ENCODE measurements at regions not wholly inside any gene's neighbourhood (a gene's known extent, or its start where the extent isn't known, plus 50 kb on each side); places are given as distances from the start of the nearest gene placed in this dataset.

- Histone ChIP-seq H3K4me1 (ENCODE audit: insufficient read depth, low read length, poor library complexity, severe bottlenecking) (no peaks in the 10 kb centered on the region), H3K79me2 (ENCODE audit: insufficient read depth, low read length) (no peaks in the 10 kb centered on the region), H3K9ac (ENCODE audit: low read depth, low read length, poor library complexity, severe bottlenecking) (no peak overlapping the region), H3K4me3 (ENCODE audit: low read length, poor library complexity, severe bottlenecking) (no peak overlapping the region), H2AFZ (ENCODE audit: low read length) (no peak overlapping the region), H3K4me2 (ENCODE audit: low read depth, low read length, poor library complexity, severe bottlenecking) (no peak overlapping the region), H3K36me3 (ENCODE audit: insufficient read depth, low read length) (no peaks in the 10 kb centered on the region), H4K20me1 (ENCODE audit: insufficient read depth, low read length, poor library complexity, severe bottlenecking) (no peaks in the 10 kb centered on the region), H3K27me3 (ENCODE audit: insufficient read depth, low read length, poor library complexity, severe bottlenecking) (no peaks in the 10 kb centered on the region), H3F3A (ENCODE audit: low read depth) (no peaks in the 10 kb centered on the region), H3K9me3 (ENCODE audit: insufficient read depth, low read depth, low read length) (no peaks in the 10 kb centered on the region), H3K9me2 (replicated peaks; ENCODE audit: low read depth, low read length) (no peaks in the 10 kb centered on the region)
- TF ChIP-seq EZH2phosphoT487 (IDR thresholded peaks at IDR 0.05; ENCODE audit: borderline replicate concordance) (no peak), CTCF (conservative IDR thresholded peaks at IDR 0.05; ENCODE audit: low read length) (no peak)
These were observed 1089.4 kb upstream of the SLC39A10 start for GRCh38 chr2:194567661-194568017.

GRCh38 chr2:194566907-194567660 is 1089.9 kb upstream of the SLC39A10 start:
- no peak overlapping the region for H3K9ac ChIP-seq (ENCODE audit: low read depth, low read length, poor library complexity, severe bottlenecking)
- no peaks in the 10 kb centered on the region for H3F3A ChIP-seq (ENCODE audit: low read depth)
- H3K9me2 ChIP-seq (replicated peaks; ENCODE audit: low read depth, low read length), result no peaks in the 10 kb centered on the region

GRCh38 chr2:194564422-194564821 is 1092.6 kb upstream of the SLC39A10 start:
- Histone ChIP-seq H3K9ac (ENCODE audit: low read depth, low read length, poor library complexity, severe bottlenecking) (no peak overlapping the region), H3K4me3 (ENCODE audit: low read length, poor library complexity, severe bottlenecking) (no peak overlapping the region), H3K27me3 (ENCODE audit: insufficient read depth, low read length, poor library complexity, severe bottlenecking) (no peaks in the 10 kb centered on the region), H3K4me1 (ENCODE audit: insufficient read depth, low read length, poor library complexity, severe bottlenecking) (no peaks in the 10 kb centered on the region), H3K9me3 (ENCODE audit: insufficient read depth, low read depth, low read length) (no peaks in the 10 kb centered on the region), H3K4me2 (ENCODE audit: low read depth, low read length, poor library complexity, severe bottlenecking) (no peak overlapping the region), H4K20me1 (ENCODE audit: insufficient read depth, low read length, poor library complexity, severe bottlenecking) (no peaks in the 10 kb centered on the region), H3K36me3 (ENCODE audit: insufficient read depth, low read length) (no peaks in the 10 kb centered on the region), H3K9me2 (replicated peaks; ENCODE audit: low read depth, low read length) (no peaks in the 10 kb centered on the region), H3K79me2 (ENCODE audit: insufficient read depth, low read length) (no peaks in the 10 kb centered on the region), H2AFZ (ENCODE audit: low read length) (no peak overlapping the region), H3F3A (ENCODE audit: low read depth) (no peaks in the 10 kb centered on the region)
- no peak for TF ChIP-seq EZH2phosphoT487 (IDR thresholded peaks at IDR 0.05; ENCODE audit: borderline replicate concordance)
- no peak for TF ChIP-seq CTCF (conservative IDR thresholded peaks at IDR 0.05; ENCODE audit: low read length)

More at GRCh38 chr2:194566907-194567660, 1089.9 kb upstream of the SLC39A10 start:
- no peak for TF ChIP-seq CTCF (conservative IDR thresholded peaks at IDR 0.05; ENCODE audit: low read length)
- no peak for TF ChIP-seq EZH2phosphoT487 (IDR thresholded peaks at IDR 0.05; ENCODE audit: borderline replicate concordance)
- H3K4me3 ChIP-seq (ENCODE audit: low read length, poor library complexity, severe bottlenecking), result no peak overlapping the region
- H4K20me1 ChIP-seq (ENCODE audit: insufficient read depth, low read length, poor library complexity, severe bottlenecking), result no peaks in the 10 kb centered on the region
- no peaks in the 10 kb centered on the region for H3K27me3 ChIP-seq (ENCODE audit: insufficient read depth, low read length, poor library complexity, severe bottlenecking)
- no peak overlapping the region for H2AFZ ChIP-seq (ENCODE audit: low read length)
- H3K4me2 ChIP-seq (ENCODE audit: low read depth, low read length, poor library complexity, severe bottlenecking), result no peak overlapping the region
- H3K9me3 ChIP-seq (ENCODE audit: insufficient read depth, low read depth, low read length), result no peaks in the 10 kb centered on the region
- H3K36me3 ChIP-seq (ENCODE audit: insufficient read depth, low read length), result no peaks in the 10 kb centered on the region
- H3K79me2 ChIP-seq (ENCODE audit: insufficient read depth, low read length), result no peaks in the 10 kb centered on the region
- H3K4me1 ChIP-seq (ENCODE audit: insufficient read depth, low read length, poor library complexity, severe bottlenecking), result no peaks in the 10 kb centered on the region
